CD8-positive, alpha-beta memory T cell (primary cell): ENCODE measurements at regions not wholly inside any gene's neighbourhood (a gene's known extent, or its start where the extent isn't known, plus 50 kb on each side); places are given as distances from the start of the nearest gene placed in this dataset.

Experiments used
- CTCF ChIA-PET: fragments of 350-600 bp; sonication (Branson Sonifier 250); formaldehyde crosslinking; loops from one replicate; lab custom pipeline; 2021; ENCODE audit warnings: antibody characterized with exemption; lab: Charles Lee
- POLR2A ChIA-PET: fragments of 350-600 bp; sonication (Branson Sonifier 250); formaldehyde crosslinking; loops from one replicate; lab custom pipeline; 2021; ENCODE audit warnings: antibody characterized with exemption; lab: Charles Lee
- DNase-seq, 5 donors: peaks; one replicate each; pipeline versions ENCODE4 v3.0.0 to v3.0.0-alpha.2; 2020 to 2022; ENCODE audit warnings: mixed read lengths in 1 of 5
- H3K27ac ChIP-seq: one replicate; pipeline ENCODE4 v1.7.0; 2013; ENCODE audit warnings: low read depth, mild to moderate bottlenecking, low read length, moderate library complexity
- H3K27me3 ChIP-seq: 2 replicates; pipeline ENCODE4 v1.7.0; 2013; ENCODE audit warnings: low read length, mild to moderate bottlenecking; ENCODE audit not compliant: insufficient read depth, poor library complexity, severe bottlenecking
- H3K36me3 ChIP-seq: 2 replicates; pipeline ENCODE4 v1.7.0; 2013; ENCODE audit warnings: mild to moderate bottlenecking, low read length, moderate library complexity; ENCODE audit not compliant: insufficient read depth
- H3K4me1 ChIP-seq: 2 replicates; pipeline ENCODE4 v1.7.0; 2013; ENCODE audit warnings: mild to moderate bottlenecking, low read length, moderate library complexity; ENCODE audit not compliant: insufficient read depth
- H3K4me3 ChIP-seq: 2 replicates; pipeline ENCODE4 v1.7.0; 2013; ENCODE audit warnings: mild to moderate bottlenecking, low read length
- H3K9me3 ChIP-seq: 2 replicates; pipeline ENCODE4 v1.7.0; 2013; ENCODE audit warnings: mild to moderate bottlenecking, low read length
- H3K27ac Mint-ChIP-seq, 8 donors: one replicate each; pipeline ENCODE4 v1.8.0; 2020 to 2021; ENCODE audit warnings: mixed read lengths in 8 of 8, mild to moderate bottlenecking in 6 of 8, inconsistent platforms in 3 of 8, moderate library complexity in 3 of 8
- H3K27me3 Mint-ChIP-seq, 2 donors: one replicate each; pipeline ENCODE4 v1.8.0; 2020 to 2021; ENCODE audit warnings: mixed read lengths in 2 of 2, mild to moderate bottlenecking in 1 of 2, moderate library complexity in 1 of 2
- H3K36me3 Mint-ChIP-seq, 3 donors: one replicate each; pipeline ENCODE4 v1.8.0; 2020 to 2021; ENCODE audit warnings: mixed read lengths in 3 of 3, inconsistent platforms in 1 of 3, mild to moderate bottlenecking in 1 of 3
- H3K4me1 Mint-ChIP-seq, 3 donors: one replicate each; pipeline ENCODE4 v1.8.0; 2020 to 2021; ENCODE audit warnings: mixed read lengths in 3 of 3, inconsistent platforms in 1 of 3, mild to moderate bottlenecking in 1 of 3
- H3K4me3 Mint-ChIP-seq, 7 donors: one replicate each; pipeline ENCODE4 v1.8.0; 2020 to 2021; ENCODE audit warnings: mixed read lengths in 7 of 7, mild to moderate bottlenecking in 6 of 7, moderate library complexity in 4 of 7, inconsistent platforms in 2 of 7
- H3K9me3 Mint-ChIP-seq, 5 donors: one replicate each; pipeline ENCODE4 v1.8.0; 2020 to 2022; ENCODE audit warnings: mixed read lengths in 5 of 5, mild to moderate bottlenecking in 3 of 5, moderate library complexity in 2 of 5, inconsistent platforms in 1 of 5

DNA sequence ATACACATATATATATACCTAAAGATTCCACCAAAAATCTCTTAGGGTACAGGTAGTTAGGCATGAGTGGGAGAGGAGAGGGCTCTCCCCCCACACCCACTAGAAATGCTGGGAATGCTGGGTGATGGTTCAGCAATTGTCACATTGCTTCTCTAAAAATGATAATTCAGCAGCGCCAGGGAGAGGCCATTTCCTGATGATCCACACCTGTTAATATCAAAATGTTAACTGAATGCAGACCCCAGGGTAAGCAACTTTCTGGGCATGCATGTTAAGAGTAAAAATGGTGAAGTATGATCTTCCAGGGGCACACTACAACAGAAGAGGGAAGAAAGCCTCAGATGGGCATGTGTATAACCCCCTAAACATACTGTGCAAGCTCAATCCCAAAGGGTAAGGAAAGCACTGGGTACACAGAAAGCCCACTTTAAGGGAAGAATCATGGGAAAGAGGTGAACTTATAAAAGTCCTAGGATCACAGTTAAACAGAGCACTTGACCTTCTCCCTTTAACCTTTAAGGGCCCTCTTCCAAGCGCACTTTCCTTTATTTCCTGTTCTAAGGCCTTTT is 67.6 kb upstream of the GNAZ start:
- POLR2A ChIA-PET: no interaction called here
- Histone ChIP-seq H3K27ac (no peak overlapping the region), H3K36me3 (no peaks in the 10 kb centered on the region), H3K9me3 (no peaks in the 10 kb centered on the region), H3K27me3 (no peaks in the 10 kb centered on the region), H3K4me1 (no peaks in the 10 kb centered on the region), H3K4me3 (no peak overlapping the region)
- no peak for DNase-seq
- Mint-ChIP-seq H3K9me3 (peaks cover 10 to 19% (median 16%) of the 10 kb centered on the region in 5 donors), H3K4me1 (no peaks in the 10 kb centered on the region), H3K4me3 (no peak overlapping the region), H3K27ac (no peak overlapping the region), H3K27me3 (peaks cover 18 to 63% of the 10 kb centered on the region in 2 donors), H3K36me3 (peaks cover 0 to 28% (median 1%) of the 10 kb centered on the region in 3 donors)
- CTCF ChIA-PET: no interaction called here

DNA sequence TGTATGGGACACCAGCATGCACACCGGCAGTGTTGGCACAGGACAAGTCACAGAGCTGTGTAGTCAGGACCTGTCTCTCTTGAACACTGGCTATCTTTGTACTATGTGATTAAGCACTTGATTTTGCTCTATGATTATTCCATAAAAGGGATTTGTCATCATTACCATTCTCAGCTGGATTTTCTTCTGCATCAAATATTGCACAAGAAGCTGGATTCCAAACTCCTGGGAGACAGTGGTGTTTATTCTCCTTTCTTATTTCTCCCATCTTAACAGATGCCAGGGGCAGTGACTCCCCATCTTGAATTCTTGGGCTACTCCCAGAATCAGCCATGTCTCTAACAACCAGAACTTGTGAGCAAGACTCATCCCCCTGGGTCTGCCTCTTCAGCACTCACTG is 62.5 kb upstream of the GNAZ start:
- H3K36me3 ChIP-seq: no peaks in the 10 kb centered on the region
- H3K27me3 ChIP-seq: no peaks in the 10 kb centered on the region
- no peaks in the 10 kb centered on the region for H3K9me3 ChIP-seq
- Mint-ChIP-seq H3K4me1 (peaks cover 0 to 8% (median 5%) of the 10 kb centered on the region in 3 donors), H3K9me3 (no peaks in the 10 kb centered on the region), H3K4me3 (no peak overlapping the region), H3K27ac (no peak overlapping the region), H3K27me3 (peaks cover 7 to 27% of the 10 kb centered on the region in 2 donors), H3K36me3 (no peaks in the 10 kb centered on the region)
- H3K4me1 ChIP-seq: no peaks in the 10 kb centered on the region
- H3K27ac ChIP-seq: no peak overlapping the region
- no peak overlapping the region for H3K4me3 ChIP-seq
- ChIA-PET CTCF (no interaction called here), POLR2A (no interaction called here)
- DNase-seq: no peak

DNA sequence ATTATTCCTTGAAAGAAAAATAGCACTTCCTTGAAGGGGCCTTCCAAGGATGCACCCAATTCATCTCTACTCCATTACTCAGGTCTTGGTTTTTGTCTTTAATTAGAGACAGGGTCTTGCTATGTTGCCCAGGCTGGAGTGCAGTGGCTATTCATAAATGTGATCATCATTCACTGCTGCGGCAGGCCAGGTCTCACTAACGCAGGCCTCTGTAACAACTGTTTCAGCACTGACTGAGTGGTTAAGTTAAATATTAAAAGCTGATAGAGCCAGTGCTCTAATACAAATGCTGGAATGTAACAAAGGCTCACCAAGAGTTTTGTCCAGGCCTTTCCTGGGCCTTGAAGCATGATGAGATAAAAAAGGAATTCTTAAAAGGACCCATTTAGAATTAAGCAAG is 61.4 kb upstream of the GNAZ start:
- POLR2A ChIA-PET: no interaction called here
- CTCF ChIA-PET: interaction anchor here (0.6 kb wide), 1 partner anchor 20 kb away, joined by 3 read pairs; no protein-coding TSS in a partner anchor
- Mint-ChIP-seq H3K9me3 (no peaks in the 10 kb centered on the region), H3K27me3 (peaks cover 5 to 29% of the 10 kb centered on the region in 2 donors), H3K4me1 (peaks cover 0 to 8% (median 5%) of the 10 kb centered on the region in 3 donors), H3K4me3 (no peak overlapping the region), H3K27ac (no peak overlapping the region), H3K36me3 (no peaks in the 10 kb centered on the region)
- Histone ChIP-seq H3K27me3 (no peaks in the 10 kb centered on the region), H3K4me1 (no peaks in the 10 kb centered on the region), H3K4me3 (no peak overlapping the region), H3K36me3 (no peaks in the 10 kb centered on the region), H3K27ac (no peak overlapping the region), H3K9me3 (no peaks in the 10 kb centered on the region)
- DNase-seq: no peak
